ENCODE measurements at regions not wholly inside any gene's neighbourhood (a gene's known extent, or its start where the extent isn't known, plus 50 kb on each side); places are given as distances from the start of the nearest gene placed in this dataset.

DNA sequence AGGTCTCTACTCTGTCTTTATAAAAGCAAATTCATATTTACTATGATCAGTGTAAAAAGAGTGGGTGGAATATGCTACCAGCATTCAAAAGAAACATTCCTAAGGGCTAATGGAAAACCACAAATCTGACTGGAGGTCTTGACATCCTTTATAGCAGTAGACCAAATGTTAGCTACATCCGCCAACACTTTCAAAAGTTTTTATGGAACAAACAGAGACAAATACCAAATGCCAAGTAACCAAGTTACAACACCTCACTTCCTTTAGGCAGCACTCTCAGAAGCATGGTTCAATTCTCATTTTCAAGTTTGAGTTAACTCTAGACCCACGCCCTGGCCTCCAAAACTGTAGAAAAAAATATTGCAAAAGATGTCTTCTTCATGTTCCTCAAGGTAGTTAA, 78.3 kb upstream of the SETBP1 start:
- H3K4me3 ChIP-seq: no peak overlapping the region
- no peak for DNase-seq (ENCODE audit: low spot score)
- H3K27ac ChIP-seq: no peak overlapping the region
- H3K36me3 ChIP-seq: no peaks in the 10 kb centered on the region
- H3K27me3 ChIP-seq: no peaks in the 10 kb centered on the region
- peaks cover 0 to 10% of the 10 kb centered on the region in 2 donors for H3K4me1 ChIP-seq
- no peaks in the 10 kb centered on the region for H3K9me3 ChIP-seq
- TF ChIP-seq CTCF (IDR thresholded peaks at IDR 0.05): no peak

DNA sequence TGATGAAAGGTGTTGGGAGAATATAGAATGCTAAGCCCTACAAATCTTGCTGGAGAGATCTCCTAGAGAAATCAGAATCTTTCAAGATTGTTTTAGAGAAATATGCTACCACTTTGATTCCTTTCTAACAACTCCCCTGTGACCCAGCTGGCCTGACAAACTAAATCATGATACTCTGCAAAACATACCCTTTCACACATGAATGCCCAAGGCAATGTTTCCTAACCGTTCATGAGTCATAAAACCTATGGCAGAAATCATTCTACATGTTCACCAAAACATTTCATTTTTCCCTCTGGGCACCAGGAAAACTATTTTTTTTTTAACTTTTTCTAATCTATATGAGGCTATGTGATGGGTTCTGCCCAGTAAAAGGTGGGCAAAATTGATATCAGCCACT, 77.8 kb upstream of the SETBP1 start:
- TF ChIP-seq CTCF (IDR thresholded peaks at IDR 0.05): no peak
- no peak for DNase-seq (ENCODE audit: low spot score)
- Histone ChIP-seq H3K36me3 (no peaks in the 10 kb centered on the region), H3K27ac (no peak overlapping the region), H3K4me1 (peaks cover 0 to 10% of the 10 kb centered on the region in 2 donors), H3K9me3 (no peaks in the 10 kb centered on the region), H3K4me3 (no peak overlapping the region), H3K27me3 (no peaks in the 10 kb centered on the region)

- Histone ChIP-seq H3K36me3 (no peaks in the 10 kb centered on the region), H3K4me1 (no peaks in the 10 kb centered on the region), H3K27ac (no peak overlapping the region), H3K27me3 (no peaks in the 10 kb centered on the region), H3K9me3 (no peaks in the 10 kb centered on the region), H3K4me3 (no peak overlapping the region)
- no peak for TF ChIP-seq CTCF (IDR thresholded peaks at IDR 0.05)
- DNase-seq (ENCODE audit: low spot score): no peak
Measured at GRCh38 chr18:44609181-44609941, 71.3 kb upstream of the SETBP1 start.

DNA sequence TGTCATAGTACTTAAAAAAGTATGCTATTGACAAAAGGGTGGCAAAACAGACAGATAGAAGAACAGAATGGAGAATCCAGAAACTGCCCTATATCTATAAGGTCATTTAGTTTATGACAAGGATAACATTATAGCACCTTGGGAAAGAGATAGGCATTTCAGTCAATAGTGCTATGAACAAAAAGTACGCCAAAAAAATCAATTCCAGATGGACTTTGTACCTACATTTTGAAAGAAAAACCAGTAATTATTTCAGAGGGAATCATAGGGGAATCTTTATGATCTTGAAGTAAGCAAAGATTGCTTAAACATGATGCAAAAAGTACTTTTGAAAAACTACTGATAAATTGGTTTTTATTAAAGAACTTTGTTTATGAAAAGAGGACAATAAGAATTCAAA, 59.9 kb upstream of the SETBP1 start:
- TF ChIP-seq CTCF (IDR thresholded peaks at IDR 0.05): no peak
- Histone ChIP-seq H3K36me3 (no peaks in the 10 kb centered on the region), H3K9me3 (no peaks in the 10 kb centered on the region), H3K27ac (no peak overlapping the region), H3K27me3 (no peaks in the 10 kb centered on the region), H3K4me3 (no peak overlapping the region), H3K4me1 (no peaks in the 10 kb centered on the region)
- no peak for DNase-seq (ENCODE audit: low spot score)

GRCh38 chr18:44624052-44624451, 56.6 kb upstream of the SETBP1 start:
- DNase-seq (ENCODE audit: low spot score): no peak
- Histone ChIP-seq H3K9me3 (no peaks in the 10 kb centered on the region), H3K36me3 (no peaks in the 10 kb centered on the region), H3K27me3 (no peaks in the 10 kb centered on the region), H3K27ac (no peak overlapping the region), H3K4me3 (no peak overlapping the region), H3K4me1 (peaks cover 0 to 13% of the 10 kb centered on the region in 2 donors)
- TF ChIP-seq CTCF (IDR thresholded peaks at IDR 0.05): no peak

DNA sequence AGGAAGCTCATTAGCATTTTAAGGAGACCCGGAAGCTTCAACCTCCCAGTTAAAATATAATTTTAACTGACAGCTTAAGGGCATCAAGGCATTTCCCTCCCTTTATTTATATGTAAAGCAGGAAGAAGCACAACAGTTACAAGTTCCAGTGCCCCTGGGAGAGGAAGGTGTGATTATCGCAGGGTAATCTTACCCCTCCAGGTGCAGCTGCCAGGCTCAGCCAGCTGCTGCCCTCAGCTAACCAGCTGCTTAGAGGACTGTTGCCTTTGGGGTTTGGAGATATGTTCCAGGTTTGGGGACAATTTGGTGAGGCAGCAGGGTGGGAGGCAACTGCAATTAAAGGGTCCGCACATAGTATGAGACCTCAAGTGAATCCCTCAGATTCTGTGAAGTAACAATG, 55.3 kb upstream of the SETBP1 start:
- Histone ChIP-seq H3K27ac (no peak overlapping the region), H3K36me3 (no peaks in the 10 kb centered on the region), H3K9me3 (no peaks in the 10 kb centered on the region), H3K4me3 (no peak overlapping the region), H3K4me1 (peaks cover 0 to 13% of the 10 kb centered on the region in 2 donors), H3K27me3 (no peaks in the 10 kb centered on the region)
- TF ChIP-seq CTCF (IDR thresholded peaks at IDR 0.05): no peak
- no peak for DNase-seq (ENCODE audit: low spot score)

All from right atrium auricular region (tissue), 2 donors.